ENCODE measurements at regions not wholly inside any gene's neighbourhood (a gene's known extent, or its start where the extent isn't known, plus 50 kb on each side); places are given as distances from the start of the nearest gene placed in this dataset.

DNA sequence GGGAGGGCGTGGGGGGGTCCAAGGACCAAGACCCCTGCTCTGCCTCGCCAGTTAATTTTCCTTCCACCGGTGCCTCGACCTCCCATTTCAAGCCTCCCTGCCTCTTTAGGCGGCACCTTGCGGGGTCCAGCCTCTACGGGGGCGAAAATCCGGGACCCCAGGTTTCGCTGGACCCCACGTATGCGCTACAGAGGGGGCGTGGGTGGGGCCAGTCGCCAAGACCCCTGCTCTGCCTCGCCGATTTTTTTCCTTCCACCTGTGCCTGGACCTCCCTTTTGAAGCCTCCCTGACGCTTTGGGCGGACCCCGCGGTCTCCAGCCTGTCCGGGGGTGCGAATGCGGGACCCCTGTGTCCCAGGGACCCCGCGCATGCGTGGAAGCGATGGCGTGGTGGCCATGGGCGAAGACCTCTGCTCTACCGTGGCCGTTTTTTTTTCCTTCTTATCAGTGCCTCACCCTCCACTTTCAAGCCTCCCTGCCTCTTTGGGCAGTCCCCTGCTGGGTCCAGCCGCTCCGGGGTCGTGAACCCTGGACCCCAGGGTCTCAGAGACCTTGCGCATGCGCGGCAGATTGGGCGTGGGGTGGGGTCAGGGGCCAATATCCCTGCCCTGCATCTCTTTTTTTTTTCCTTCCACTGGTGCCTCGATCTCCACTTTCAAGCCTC lies 324.2 kb downstream of the ALG10 start:
- no peak for DNase-seq (ENCODE audit: low read depth)

- no peak for DNase-seq (ENCODE audit: low read depth)
Measured at GRCh38 chr12:34347367-34347766, 325.1 kb downstream of the ALG10 start.

- DNase-seq (ENCODE audit: low read depth) = no peak
Measured at GRCh38 chr12:34348064-34348463, 325.8 kb downstream of the ALG10 start.

DNA sequence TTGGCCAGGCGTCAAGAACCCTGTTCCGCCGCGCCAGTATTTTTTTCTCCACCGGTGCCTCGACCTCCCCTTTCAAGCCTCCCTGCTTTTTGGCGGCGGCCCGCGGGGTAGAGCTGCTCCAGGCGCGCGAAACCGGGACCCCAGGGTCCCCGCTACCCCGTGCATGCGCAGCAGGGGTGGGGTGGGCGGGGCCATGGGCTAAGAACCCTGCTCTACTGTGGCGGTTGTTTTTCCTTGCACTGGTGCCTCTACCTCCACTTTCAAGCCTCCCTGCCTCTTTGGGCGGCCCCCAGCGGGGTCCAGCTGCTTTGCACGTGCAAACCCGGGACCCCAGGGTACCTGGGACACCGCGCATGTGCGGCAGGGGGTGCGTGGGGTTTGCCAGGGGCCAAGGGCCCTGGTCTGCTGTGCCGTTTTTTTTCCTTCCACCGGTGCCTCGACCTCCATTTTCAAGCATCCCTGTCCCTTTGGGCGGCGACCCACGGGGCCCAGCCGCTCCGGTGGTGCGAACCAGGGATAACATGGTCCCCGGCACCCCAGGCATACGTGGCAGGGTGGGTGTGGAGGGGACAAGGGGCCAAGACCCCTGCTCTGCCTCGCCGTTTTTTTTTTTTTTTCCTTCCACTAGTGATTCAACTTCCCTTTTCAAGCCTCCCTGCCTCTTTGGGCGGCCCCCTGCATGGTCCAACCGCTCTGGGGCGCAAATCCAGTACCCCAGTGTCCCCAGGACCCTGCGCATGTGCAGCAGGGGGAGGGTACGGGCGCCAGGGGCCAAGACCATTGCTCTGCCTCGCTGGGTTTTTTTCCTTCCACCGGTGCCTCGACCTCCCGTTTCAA lies 326.8 kb downstream of the ALG10 start:
- no peak for DNase-seq (ENCODE audit: low read depth)

GRCh38 chr12:34349673-34349961 lies 327.3 kb downstream of the ALG10 start:
- DNase-seq (ENCODE audit: low read depth) = no peak

- no peak for DNase-seq (ENCODE audit: low read depth)
Measured at GRCh38 chr12:34350092-34351041, 328.1 kb downstream of the ALG10 start.

DNA sequence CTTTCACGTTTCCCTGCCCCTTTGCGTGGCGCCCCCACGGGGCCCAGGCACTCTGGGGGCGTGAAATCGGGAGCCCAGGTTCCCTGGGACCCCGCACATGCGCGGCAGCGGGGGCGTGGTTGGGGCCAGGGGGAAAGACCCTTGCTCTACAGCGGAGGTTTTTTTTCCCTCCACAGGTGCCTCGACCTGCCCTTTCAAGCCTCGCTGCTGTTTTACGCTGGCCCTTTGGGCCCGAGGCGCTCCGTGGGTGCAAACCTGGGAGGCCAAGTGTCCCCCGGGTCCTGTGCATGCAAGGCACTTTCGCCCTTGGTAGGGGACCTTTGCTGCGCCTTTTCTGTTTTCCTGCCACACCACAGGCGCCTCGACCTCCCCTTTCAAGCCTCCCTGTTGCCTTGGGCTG lies 329.8 kb downstream of the ALG10 start:
- DNase-seq (ENCODE audit: low read depth) = no peak

DNA sequence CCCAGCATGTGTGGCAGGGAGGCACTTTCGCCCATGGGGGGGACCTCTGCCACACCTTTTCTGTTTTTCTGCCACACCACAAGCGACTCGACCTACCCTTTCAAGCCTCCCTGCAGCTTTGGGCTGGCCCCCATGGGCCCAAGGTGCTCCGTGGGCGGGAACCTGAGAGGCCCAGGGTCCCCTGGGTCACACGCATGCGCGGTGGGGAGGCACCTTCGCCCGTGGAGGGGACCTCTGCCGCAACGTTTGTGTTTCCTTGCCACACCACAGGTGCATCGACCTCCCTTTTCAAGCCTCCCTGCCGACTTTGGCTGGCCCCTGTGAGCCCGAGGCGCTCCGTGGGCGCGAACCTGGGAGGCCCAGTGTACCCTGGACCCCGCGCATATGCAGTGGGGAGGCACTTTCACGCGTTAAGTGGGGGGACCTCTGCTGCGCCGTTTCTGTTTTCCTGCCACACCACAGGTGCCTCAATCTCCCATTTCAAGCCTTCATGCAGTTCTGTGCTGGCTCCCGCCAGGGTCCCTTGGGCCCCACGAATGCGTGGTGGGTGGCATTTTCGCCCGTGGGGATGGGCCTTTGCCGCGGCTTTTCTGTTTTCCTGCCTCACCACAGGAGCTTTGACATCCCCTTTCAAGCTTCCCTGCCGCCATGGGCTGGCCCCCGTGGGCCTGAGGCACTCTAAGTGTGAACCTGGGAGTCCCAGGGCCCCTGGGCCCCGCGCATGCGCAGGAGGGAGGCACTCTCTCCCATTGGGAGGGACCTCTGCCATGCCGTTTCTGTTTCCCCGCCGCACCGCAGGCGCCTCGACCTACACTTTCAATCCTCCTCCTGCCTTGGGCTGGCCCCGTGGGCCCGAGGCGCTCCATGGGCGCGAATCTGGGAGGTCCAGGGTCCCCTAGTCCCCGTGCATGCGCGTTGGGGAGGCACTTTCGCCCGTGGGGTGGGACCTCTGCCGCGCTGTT lies 332.2 kb downstream of the ALG10 start:
- DNase-seq (ENCODE audit: low read depth) = no peak

- no peak for DNase-seq (ENCODE audit: low read depth)
Measured at GRCh38 chr12:34356233-34356987, 334.1 kb downstream of the ALG10 start.

- no peak for DNase-seq (ENCODE audit: low read depth)
Measured at GRCh38 chr12:34357791-34358190, 335.5 kb downstream of the ALG10 start.

- no peak for DNase-seq (ENCODE audit: low read depth)
Measured at GRCh38 chr12:34358198-34358597, 335.9 kb downstream of the ALG10 start.

DNA sequence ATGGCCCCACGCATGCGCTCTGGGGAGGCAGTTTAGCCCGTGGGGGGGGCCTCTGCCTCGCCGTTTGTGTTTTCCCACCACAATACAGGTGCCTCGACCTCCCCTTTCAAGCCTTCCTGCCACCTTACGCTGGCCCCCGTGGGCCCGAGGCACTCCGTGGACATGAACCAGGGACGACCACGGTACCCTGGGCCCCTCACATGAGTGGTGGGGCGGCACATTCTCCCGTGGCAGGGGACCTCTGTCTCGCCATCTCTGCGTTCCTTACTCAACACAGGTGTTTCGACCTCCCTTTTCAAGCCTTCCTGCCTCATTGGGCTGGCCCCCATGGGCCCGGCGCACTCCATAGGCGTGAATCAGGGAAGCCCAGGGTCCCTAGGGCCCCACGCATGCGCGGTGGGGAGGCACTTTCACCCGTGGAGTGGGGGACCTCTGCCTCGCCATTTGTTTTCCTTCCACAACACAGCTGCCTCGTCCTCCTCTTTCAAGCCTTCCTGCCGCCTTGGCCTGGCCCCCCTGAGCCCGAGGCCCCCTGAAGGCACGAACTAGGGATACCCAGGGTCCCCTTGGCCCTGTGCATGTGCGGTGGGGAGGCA lies 339.5 kb downstream of the ALG10 start:
- DNase-seq (ENCODE audit: low read depth) = no peak

GRCh38 chr12:34363050-34363673 lies 340.9 kb downstream of the ALG10 start:
- DNase-seq (ENCODE audit: low read depth) = no peak

DNA sequence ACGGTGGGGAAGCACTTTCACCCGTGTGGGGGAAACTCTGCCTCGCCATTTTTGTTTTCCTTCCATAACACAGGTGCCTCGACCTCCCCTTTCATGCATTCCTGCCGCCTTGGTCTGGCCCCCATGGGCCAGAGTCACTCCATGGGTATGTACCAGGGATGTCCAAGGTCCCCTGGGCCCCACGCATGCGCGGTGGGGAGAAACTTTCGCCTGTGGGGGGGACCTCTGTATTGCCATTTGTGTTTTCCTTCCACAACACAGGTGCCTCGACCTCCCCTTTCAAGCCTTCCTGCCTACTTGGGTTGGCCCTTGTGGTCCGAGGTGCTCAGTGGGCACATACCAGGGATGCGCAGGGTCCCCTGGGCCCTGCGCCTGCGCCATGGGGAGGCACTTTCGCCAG lies 345.8 kb downstream of the ALG10 start:
- DNase-seq (ENCODE audit: low read depth) = no peak

DNA sequence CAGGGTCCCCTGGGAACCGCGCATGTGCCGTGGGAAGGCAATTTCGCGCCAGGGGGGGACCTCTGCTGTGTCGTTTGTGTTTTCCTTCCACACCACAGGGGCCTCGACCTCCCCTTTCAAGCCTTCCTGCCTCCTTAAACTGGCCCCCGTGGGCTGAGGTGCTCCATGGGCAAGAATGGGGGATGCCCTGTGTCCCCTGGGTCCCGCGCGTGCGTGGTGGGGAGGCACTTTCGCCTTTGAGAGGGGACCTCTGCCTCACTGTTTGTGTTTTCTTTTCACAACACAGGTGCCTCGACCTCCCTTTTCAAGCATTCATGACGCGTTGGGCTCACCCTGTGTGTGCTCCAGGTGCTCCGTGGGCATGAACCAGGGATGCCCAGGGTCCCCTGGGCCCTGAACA lies 348.8 kb downstream of the ALG10 start:
- no peak for DNase-seq (ENCODE audit: low read depth)

DNA sequence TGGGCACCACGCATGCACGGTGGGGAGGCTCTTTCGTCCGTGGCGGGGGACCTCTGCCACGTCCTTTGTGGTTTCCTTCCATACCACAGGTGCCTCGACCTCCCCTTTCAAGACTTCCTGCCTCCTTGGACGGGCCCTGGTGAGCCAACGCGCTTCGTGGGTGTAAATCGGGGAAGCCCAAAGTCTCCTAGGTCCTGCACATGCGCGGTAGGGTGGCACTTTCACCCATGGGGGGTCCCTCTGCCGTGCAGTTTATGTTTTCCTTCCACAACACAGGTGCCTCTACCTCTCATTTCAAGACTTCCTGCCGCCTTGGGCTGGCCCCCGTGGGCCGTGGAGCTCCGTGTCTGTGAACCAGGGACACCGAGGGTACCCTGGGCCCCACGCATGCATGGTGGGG lies 349.7 kb downstream of the ALG10 start:
- DNase-seq (ENCODE audit: low read depth) = no peak

DNA sequence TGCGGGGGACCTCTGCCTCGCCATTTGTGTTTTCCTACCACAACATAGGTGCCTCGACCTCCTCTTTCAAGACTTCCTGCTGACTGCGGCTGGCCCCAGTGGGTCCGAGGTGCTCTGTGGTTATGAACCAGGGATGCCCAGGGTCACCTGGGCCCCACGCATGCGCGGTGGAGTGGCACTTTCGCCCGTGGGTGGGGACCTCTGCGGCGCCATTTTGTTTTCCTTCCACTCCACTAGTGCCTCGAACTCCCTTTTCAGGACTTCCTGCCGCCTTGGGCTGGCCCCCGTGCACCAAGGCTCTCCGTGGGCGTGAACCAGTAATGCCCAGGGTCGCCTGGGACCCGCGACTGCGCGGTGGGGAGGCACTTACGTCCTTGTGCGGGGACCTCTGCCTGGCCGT lies 351.6 kb downstream of the ALG10 start:
- DNase-seq (ENCODE audit: low read depth) = no peak

- DNase-seq (ENCODE audit: low read depth) = no peak
Measured at GRCh38 chr12:34376133-34376799, 354.0 kb downstream of the ALG10 start.

GRCh38 chr12:34377243-34378035 lies 355.1 kb downstream of the ALG10 start:
- DNase-seq (ENCODE audit: low read depth) = no peak
